ENCODE measurements at regions not wholly inside any gene's neighbourhood (a gene's known extent, or its start where the extent isn't known, plus 50 kb on each side); places are given as distances from the start of the nearest gene placed in this dataset.

GRCh38 chr20:46789339-46790028, 80.0 kb downstream of the SLC2A10 start:
- Mint-ChIP-seq H3K9me3 (ENCODE audit: unreplicated experiment) (no peaks in the 10 kb centered on the region), H3K27me3 (ENCODE audit: insufficient read depth, unreplicated experiment) (peaks cover 34% of the 10 kb centered on the region), H3K4me1 (ENCODE audit: insufficient read depth, unreplicated experiment) (no peaks in the 10 kb centered on the region), H3K4me3 (ENCODE audit: unreplicated experiment) (no peak overlapping the region), H3K27ac (ENCODE audit: low read depth, unreplicated experiment) (no peak overlapping the region), H3K36me3 (ENCODE audit: insufficient read depth, unreplicated experiment) (no peaks in the 10 kb centered on the region)
- BruUV-seq (replicated peaks), result no TSS peak
- no peak for TF ChIP-seq CTCF (IDR thresholded peaks at IDR 0.05; ENCODE audit: unreplicated experiment)
- DNase-seq (ENCODE audit: unreplicated experiment), result no peak
- ChIA-PET POLR2A (no interaction called here), CTCF (no interaction called here)
- intact Hi-C loops (cut with micrococcal nuclease), result no loop called here

- intact Hi-C loops (cut with micrococcal nuclease), result no loop called here
- ChIA-PET CTCF (no interaction called here), POLR2A (no interaction called here)
- no peak overlapping the region for H3K4me3 Mint-ChIP-seq (ENCODE audit: unreplicated experiment)
- TF ChIP-seq CTCF (IDR thresholded peaks at IDR 0.05; ENCODE audit: unreplicated experiment), result no peak
- no peaks in the 10 kb centered on the region for H3K4me1 Mint-ChIP-seq (ENCODE audit: insufficient read depth, unreplicated experiment)
- H3K27me3 Mint-ChIP-seq (ENCODE audit: insufficient read depth, unreplicated experiment), result peaks cover 48% of the 10 kb centered on the region
- no peak for DNase-seq (ENCODE audit: unreplicated experiment)
- H3K9me3 Mint-ChIP-seq (ENCODE audit: unreplicated experiment), result no peaks in the 10 kb centered on the region
- BruUV-seq (replicated peaks), result no TSS peak
- H3K36me3 Mint-ChIP-seq (ENCODE audit: insufficient read depth, unreplicated experiment), result no peaks in the 10 kb centered on the region
- no peak overlapping the region for H3K27ac Mint-ChIP-seq (ENCODE audit: low read depth, unreplicated experiment)
Observed at GRCh38 chr20:46791722-46792416, 82.4 kb downstream of the SLC2A10 start.

GRCh38 chr20:46797206-46797605, 87.8 kb downstream of the SLC2A10 start:
- ChIA-PET CTCF (no interaction called here), POLR2A (no interaction called here)
- no peak for DNase-seq (ENCODE audit: unreplicated experiment)
- Mint-ChIP-seq H3K4me1 (ENCODE audit: insufficient read depth, unreplicated experiment) (no peaks in the 10 kb centered on the region), H3K27me3 (ENCODE audit: insufficient read depth, unreplicated experiment) (peaks cover 75% of the 10 kb centered on the region), H3K27ac (ENCODE audit: low read depth, unreplicated experiment) (no peak overlapping the region), H3K36me3 (ENCODE audit: insufficient read depth, unreplicated experiment) (no peaks in the 10 kb centered on the region), H3K4me3 (ENCODE audit: unreplicated experiment) (no peak overlapping the region), H3K9me3 (ENCODE audit: unreplicated experiment) (no peaks in the 10 kb centered on the region)
- intact Hi-C loops (cut with micrococcal nuclease), result no loop called here
- BruUV-seq (replicated peaks), result no TSS peak
- TF ChIP-seq CTCF (IDR thresholded peaks at IDR 0.05; ENCODE audit: unreplicated experiment), result no peak

GRCh38 chr20:46798430-46798829, 89.0 kb downstream of the SLC2A10 start:
- intact Hi-C loops (cut with micrococcal nuclease), result no loop called here
- H3K27ac Mint-ChIP-seq (ENCODE audit: low read depth, unreplicated experiment), result no peak overlapping the region
- no peaks in the 10 kb centered on the region for H3K36me3 Mint-ChIP-seq (ENCODE audit: insufficient read depth, unreplicated experiment)
- BruUV-seq (replicated peaks), result no TSS peak
- CTCF ChIA-PET, result no interaction called here
- no peak overlapping the region for H3K4me3 Mint-ChIP-seq (ENCODE audit: unreplicated experiment)
- H3K27me3 Mint-ChIP-seq (ENCODE audit: insufficient read depth, unreplicated experiment), result peaks cover 75% of the 10 kb centered on the region
- DNase-seq (ENCODE audit: unreplicated experiment), result no peak
- no peak for TF ChIP-seq CTCF (IDR thresholded peaks at IDR 0.05; ENCODE audit: unreplicated experiment)
- no peaks in the 10 kb centered on the region for H3K4me1 Mint-ChIP-seq (ENCODE audit: insufficient read depth, unreplicated experiment)
- H3K9me3 Mint-ChIP-seq (ENCODE audit: unreplicated experiment), result no peaks in the 10 kb centered on the region
- POLR2A ChIA-PET, result no interaction called here

Measured in MCF 10A (cell line).